ENCODE measurements at regions not wholly inside any gene's neighbourhood (a gene's known extent, or its start where the extent isn't known, plus 50 kb on each side); places are given as distances from the start of the nearest gene placed in this dataset.

- ATAC-seq (ENCODE audit: low read depth), result no peak
- Histone ChIP-seq H3K9me3 (ENCODE audit: severe bottlenecking) (no peaks in the 10 kb centered on the region), H3K27ac (ENCODE audit: poor library complexity, severe bottlenecking) (no peak overlapping the region), H3K4me3 (ENCODE audit: severe bottlenecking) (no peak overlapping the region), H3K27me3 (ENCODE audit: insufficient read depth, poor library complexity, severe bottlenecking) (no peaks in the 10 kb centered on the region), H3K36me3 (ENCODE audit: low read depth) (no peaks in the 10 kb centered on the region), H3K4me1 (ENCODE audit: insufficient read depth, poor library complexity, severe bottlenecking) (no peaks in the 10 kb centered on the region)
- no peak for DNase-seq (ENCODE audit: low spot score)
- TF ChIP-seq CTCF (IDR thresholded peaks at IDR 0.05; ENCODE audit: poor library complexity, severe bottlenecking), result no peak
Measured at GRCh38 chr19:29074579-29074978, 138.4 kb downstream of the UQCRFS1 start.

- H3K27ac ChIP-seq (ENCODE audit: poor library complexity, severe bottlenecking), result no peak overlapping the region
- H3K9me3 ChIP-seq (ENCODE audit: severe bottlenecking), result no peaks in the 10 kb centered on the region
- H3K4me1 ChIP-seq (ENCODE audit: insufficient read depth, poor library complexity, severe bottlenecking), result no peaks in the 10 kb centered on the region
- no peak overlapping the region for H3K4me3 ChIP-seq (ENCODE audit: severe bottlenecking)
- ATAC-seq (ENCODE audit: low read depth), result no peak
- no peaks in the 10 kb centered on the region for H3K36me3 ChIP-seq (ENCODE audit: low read depth)
- DNase-seq (ENCODE audit: low spot score), result no peak
- no peak for TF ChIP-seq CTCF (IDR thresholded peaks at IDR 0.05; ENCODE audit: poor library complexity, severe bottlenecking)
- H3K27me3 ChIP-seq (ENCODE audit: insufficient read depth, poor library complexity, severe bottlenecking), result peaks cover 6% of the 10 kb centered on the region
Measured at GRCh38 chr19:29067831-29068230, 145.1 kb downstream of the UQCRFS1 start.

- Histone ChIP-seq H3K36me3 (ENCODE audit: low read depth) (no peaks in the 10 kb centered on the region), H3K9me3 (ENCODE audit: severe bottlenecking) (no peaks in the 10 kb centered on the region), H3K4me1 (ENCODE audit: insufficient read depth, poor library complexity, severe bottlenecking) (no peaks in the 10 kb centered on the region), H3K4me3 (ENCODE audit: severe bottlenecking) (no peak overlapping the region), H3K27me3 (ENCODE audit: insufficient read depth, poor library complexity, severe bottlenecking) (peaks cover 6% of the 10 kb centered on the region), H3K27ac (ENCODE audit: poor library complexity, severe bottlenecking) (no peak overlapping the region)
- DNase-seq (ENCODE audit: low spot score) (no peak), ATAC-seq (ENCODE audit: low read depth) (no peak)
- no peak for TF ChIP-seq CTCF (IDR thresholded peaks at IDR 0.05; ENCODE audit: poor library complexity, severe bottlenecking)
Measured at GRCh38 chr19:29062475-29063435, 150.2 kb downstream of the UQCRFS1 start.

- ATAC-seq (ENCODE audit: low read depth), result no peak
- no peak overlapping the region for H3K4me3 ChIP-seq (ENCODE audit: severe bottlenecking)
- TF ChIP-seq CTCF (IDR thresholded peaks at IDR 0.05; ENCODE audit: poor library complexity, severe bottlenecking), result no peak
- DNase-seq (ENCODE audit: low spot score), result no peak
- no peaks in the 10 kb centered on the region for H3K9me3 ChIP-seq (ENCODE audit: severe bottlenecking)
- H3K36me3 ChIP-seq (ENCODE audit: low read depth), result no peaks in the 10 kb centered on the region
- peaks cover 6% of the 10 kb centered on the region for H3K27me3 ChIP-seq (ENCODE audit: insufficient read depth, poor library complexity, severe bottlenecking)
- no peaks in the 10 kb centered on the region for H3K4me1 ChIP-seq (ENCODE audit: insufficient read depth, poor library complexity, severe bottlenecking)
- H3K27ac ChIP-seq (ENCODE audit: poor library complexity, severe bottlenecking), result no peak overlapping the region
Measured at GRCh38 chr19:29060813-29061364, 152.1 kb downstream of the UQCRFS1 start.

- DNase-seq (ENCODE audit: low spot score) (no peak), ATAC-seq (ENCODE audit: low read depth) (no peak)
- Histone ChIP-seq H3K4me3 (ENCODE audit: severe bottlenecking) (no peak overlapping the region), H3K9me3 (ENCODE audit: severe bottlenecking) (no peaks in the 10 kb centered on the region), H3K36me3 (ENCODE audit: low read depth) (no peaks in the 10 kb centered on the region), H3K27me3 (ENCODE audit: insufficient read depth, poor library complexity, severe bottlenecking) (no peaks in the 10 kb centered on the region), H3K4me1 (ENCODE audit: insufficient read depth, poor library complexity, severe bottlenecking) (no peaks in the 10 kb centered on the region), H3K27ac (ENCODE audit: poor library complexity, severe bottlenecking) (no peak overlapping the region)
- TF ChIP-seq CTCF (IDR thresholded peaks at IDR 0.05; ENCODE audit: poor library complexity, severe bottlenecking), result no peak
Measured at GRCh38 chr19:29056535-29056934, 156.4 kb downstream of the UQCRFS1 start.
